ENCODE measurements at regions not wholly inside any gene's neighbourhood (a gene's known extent, or its start where the extent isn't known, plus 50 kb on each side); places are given as distances from the start of the nearest gene placed in this dataset.

DNA sequence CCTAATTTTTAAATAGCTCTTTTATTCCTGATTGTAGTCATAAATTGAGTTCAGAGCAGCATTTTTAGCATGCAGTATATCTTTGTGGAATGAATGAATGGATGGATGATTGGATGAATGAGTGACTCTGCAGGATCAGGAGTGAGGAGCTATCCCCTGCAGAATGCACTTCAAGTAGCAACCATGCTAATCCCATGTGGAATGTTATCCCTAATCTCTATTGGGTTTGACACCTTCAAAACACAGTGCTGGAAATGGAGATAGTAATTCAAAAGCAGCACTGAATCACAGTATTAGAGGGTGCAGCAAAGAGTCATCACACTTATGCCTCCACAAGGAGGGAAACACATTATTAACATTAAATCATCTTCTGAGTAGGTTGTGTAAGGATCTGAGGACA, 501.9 kb downstream of the SHISA9 start:
- TF ChIP-seq CTCF (IDR thresholded peaks at IDR 0.05) (no peak), POLR2A (IDR thresholded peaks at IDR 0.05) (no peak)
